ENCODE measurements at regions not wholly inside any gene's neighbourhood (a gene's known extent, or its start where the extent isn't known, plus 50 kb on each side); places are given as distances from the start of the nearest gene placed in this dataset.
"Not testable (repeated sequence)": the region's sequence is repeated elsewhere in the genome, so short reads cannot be mapped to it uniquely, and the experiment has no call there.

DNA sequence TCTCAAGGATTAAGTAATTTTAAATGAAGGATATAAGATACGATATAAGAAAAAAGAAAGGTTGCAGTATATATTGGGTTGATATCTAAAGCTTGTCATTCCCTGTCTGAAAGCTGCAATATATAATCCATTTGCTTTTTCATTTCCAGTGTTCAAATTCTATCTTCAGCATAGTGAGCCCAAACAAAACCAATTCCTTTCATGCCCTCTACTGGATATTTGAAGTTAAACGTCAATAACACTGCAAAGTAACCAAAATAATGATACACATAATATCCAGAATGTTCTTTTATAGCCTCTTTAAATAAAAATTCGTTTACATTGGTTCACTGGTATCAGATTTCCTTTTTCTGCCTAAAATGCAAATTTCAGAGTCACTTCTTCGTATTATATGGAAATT is 64.5 kb upstream of the DAAM1 start:
- peak; percentile 33 for DNase-seq

DNA sequence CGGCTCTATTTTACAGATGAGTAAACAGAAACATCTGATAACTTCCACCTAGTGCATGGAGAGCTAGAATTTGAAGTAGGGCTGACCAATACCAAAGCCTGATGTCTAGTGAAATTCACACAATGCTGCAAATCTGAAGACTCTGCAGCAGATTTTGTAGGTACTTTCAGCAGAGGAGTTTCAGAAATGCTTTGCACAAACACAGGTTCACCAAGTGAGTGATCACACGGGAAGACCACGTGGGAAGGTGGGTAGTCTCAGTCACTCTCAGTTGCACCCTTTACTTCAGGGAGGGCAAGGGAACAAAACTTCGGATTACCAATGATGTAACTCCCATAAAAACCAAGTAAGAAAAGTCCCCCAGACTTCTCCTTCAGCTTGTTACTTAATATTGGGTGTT is 63.3 kb upstream of the DAAM1 start:
- no peak for DNase-seq

DNA sequence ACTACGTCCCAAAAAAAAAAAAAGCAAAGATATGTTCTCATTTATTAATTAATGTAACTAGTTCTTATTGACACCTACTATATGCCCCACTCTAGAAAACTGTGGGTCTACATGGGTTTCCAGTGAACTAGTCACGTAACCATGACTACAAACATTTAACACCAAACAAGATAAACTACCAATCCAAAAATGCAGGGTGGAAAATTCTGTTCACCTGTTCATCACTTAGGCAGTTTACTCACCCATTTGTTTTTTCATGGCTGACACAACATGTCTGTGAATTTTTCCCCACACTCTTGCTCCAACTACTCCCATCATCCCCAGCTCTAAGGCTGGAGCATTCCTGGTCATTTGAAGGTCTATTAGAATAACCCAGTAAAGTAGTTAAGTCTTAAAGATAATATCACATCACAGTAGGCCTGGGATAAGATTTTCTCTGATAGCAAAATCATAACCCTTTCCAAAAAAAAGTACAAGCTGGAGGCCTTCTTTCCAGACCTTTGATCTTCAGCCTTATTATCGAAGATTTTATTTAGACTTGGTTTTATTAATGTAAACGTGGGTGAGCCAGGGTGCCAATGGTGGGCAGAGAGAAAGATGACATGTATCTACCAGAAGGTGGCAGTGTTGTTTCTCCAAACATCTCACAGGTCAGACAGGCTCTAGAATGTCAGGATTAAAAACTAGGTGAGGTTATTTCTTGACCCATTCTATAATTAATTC is 61.6 kb upstream of the DAAM1 start:
- peak; percentile 63 for DNase-seq

DNA sequence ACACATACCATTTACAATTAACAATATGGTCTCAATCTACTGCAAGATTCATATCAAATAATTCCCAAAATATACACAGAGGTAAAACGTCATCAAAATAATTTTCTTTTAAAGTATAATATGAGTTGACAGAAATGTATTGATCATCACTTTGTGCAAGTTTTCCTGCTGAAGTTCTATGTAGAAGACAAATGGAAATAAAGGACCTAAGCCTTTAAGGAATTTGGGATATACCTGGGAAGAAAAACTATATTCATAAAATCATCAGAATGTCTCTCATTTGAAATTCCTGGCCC is 61.1 kb upstream of the DAAM1 start:
- DNase-seq = no peak

DNA sequence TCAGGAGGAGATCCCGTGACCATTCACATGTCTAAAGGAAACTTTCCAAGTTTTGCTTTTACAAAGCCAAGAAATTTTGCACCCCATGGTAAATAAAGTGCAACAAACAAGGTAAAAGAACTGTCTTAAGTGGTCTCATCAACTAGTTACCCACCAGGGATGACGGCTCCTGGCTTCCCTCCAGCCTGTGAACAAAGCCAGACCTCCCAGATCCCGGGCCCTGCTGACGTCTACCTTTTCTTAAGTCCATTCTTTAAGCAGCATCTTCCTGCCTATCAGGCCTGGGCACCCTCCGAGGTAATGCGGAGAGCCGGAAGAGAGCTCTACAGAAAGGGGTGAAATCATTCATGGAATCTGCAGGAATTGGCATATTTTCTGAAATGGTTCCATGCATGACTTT is 58.0 kb upstream of the DAAM1 start:
- no peak for DNase-seq

DNA sequence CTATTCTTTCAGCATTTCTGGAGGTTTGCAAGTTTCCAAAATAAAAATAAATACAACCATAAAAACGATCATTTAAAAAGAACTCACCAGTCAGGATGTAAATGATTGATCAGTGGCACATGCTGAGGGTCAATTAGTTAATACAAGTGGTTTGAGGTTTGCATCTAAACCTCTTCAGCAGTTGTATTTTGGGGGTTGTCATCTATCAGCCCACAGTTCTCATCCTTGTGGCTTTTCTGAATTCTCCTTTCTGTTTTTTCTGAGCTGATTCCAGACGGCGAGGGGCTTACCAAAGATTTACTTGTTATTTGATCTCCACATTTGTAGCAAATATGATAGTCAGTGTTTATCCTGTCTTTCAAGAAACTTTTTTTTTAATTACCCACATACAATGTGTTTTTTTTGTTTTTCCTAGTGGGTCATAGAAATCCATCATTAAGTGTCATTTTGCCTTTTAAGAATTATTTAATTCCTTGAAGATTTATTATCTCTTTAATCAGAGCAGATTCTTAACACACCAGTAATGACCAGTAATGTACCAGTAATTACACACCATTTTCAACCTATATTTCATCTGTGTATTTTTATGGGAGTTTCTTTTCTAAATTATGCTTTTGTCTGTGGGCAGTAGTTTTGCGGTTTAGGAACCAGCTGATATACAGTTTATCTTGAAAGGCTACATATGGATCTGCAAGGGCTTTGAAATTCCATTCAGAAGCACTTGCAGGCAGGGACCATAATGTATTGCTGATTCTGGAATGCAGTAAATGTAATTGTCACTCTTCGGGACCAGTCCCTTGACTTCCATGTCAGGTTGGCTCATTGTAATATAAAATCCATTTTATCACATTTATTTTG is 56.3 kb upstream of the DAAM1 start:
- DNase-seq = no peak

DNA sequence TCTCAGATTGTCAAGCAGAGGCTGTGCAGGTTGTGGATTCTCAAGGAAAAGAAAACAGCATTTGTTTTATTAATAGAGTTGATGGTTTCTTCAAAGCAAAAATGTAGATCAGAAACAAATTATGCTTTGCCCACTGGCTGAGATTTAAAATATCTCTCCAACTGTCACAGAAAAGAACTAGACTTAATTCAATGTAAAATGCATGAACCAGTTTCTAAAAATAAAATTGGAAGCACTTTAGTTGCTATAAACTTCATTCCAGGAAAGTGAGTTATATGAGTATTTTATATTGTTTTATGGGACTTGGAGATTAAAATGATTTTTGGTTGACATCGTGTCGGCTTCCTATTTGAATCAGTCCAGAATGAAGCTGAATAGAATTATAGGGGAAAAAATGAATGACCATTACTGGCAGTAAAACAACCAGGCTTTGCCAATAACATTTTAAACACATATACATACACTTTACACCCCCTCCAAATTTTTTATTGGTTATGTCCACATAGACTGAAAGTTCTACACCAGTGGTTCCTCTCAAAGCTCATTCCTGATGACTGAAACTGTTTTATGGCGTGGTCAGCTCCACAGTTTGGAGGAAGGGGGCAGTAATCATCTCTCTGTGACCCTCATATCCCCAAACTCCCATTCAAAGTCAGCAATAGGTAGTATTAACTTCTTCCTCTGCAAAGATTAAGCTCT is 55.5 kb upstream of the DAAM1 start:
- peak; percentile 19 for DNase-seq

DNA sequence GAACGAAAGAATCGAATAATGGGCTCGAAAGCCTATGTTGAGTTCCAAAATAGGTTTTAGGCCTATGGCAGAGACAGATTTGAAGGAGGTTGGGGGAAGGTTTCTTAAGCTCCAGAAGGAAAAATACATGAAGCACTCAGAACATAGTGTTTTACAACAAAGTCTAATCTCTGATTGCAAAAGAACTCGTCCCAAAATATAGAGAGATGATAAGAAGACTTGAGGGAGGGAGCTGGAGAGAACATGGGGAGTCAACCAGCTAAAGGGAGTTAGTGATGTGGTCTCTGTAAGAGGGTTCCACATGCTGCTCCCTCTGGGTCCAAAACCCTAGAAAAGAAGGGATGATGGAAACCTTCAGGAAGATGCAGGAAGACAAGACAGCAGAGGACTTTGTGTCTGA is 54.8 kb upstream of the DAAM1 start:
- DNase-seq = no peak

DNA sequence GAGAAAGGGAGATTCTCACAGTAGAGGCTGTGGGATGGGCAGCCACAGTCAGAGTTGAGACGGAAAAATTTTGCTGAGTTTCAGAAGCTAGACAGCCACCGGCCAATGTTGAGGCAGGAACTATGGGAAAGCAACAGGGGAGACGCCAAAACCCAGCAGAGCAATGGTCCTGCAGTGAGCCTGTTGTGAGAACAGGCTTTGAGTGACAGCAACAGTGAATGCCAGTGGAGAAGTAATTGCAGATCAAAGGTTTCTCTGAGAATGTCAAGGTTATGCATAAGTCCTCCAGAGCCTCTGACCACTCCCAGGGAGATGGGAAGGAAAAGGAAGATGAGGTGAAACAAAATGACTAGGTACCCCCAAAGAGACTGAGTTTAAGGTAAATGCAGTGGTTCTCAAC is 54.2 kb upstream of the DAAM1 start:
- DNase-seq = no peak

DNA sequence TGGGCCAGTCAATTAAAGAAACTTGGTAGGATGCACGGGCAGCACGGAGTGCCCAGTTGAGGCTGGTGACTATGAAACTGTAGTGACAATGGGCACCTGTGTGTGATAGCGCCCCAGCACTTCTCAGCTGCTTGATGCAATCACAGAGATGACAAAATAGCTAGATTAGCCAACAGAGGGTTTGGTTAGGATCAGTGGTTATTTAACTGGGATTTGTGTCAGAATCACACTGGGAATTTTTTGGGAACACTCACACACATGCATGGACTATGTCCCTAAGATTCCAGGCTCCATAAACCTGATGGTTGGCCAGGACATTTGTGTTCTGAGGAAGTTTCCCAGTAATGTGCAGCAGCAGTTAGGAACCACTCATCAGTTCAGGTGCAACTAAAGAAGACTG is 51.2 kb upstream of the DAAM1 start:
- no peak for DNase-seq

DNA sequence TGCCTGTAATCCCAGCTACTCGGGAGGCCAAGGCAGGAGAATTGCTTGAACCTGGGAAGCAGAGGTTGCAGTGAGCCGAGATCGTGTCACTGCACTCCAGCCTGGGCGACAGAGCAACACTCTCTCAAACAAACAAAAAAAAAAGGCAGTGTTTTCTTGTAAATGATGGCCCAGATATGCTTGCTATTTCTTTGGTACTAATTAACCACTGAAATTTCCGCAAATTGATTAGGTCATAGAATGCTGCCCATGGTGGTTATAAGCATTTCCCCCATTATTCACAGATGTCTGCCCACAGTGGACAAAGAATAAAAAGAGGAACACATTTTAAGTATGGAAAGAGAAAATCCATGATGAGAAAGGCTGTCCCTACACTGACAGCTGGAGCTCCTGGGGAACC is 49.9 kb upstream of the DAAM1 start:
- DNase-seq = not testable (repeated sequence)
